ENCODE measurements at regions not wholly inside any gene's neighbourhood (a gene's known extent, or its start where the extent isn't known, plus 50 kb on each side); places are given as distances from the start of the nearest gene placed in this dataset.

DNA sequence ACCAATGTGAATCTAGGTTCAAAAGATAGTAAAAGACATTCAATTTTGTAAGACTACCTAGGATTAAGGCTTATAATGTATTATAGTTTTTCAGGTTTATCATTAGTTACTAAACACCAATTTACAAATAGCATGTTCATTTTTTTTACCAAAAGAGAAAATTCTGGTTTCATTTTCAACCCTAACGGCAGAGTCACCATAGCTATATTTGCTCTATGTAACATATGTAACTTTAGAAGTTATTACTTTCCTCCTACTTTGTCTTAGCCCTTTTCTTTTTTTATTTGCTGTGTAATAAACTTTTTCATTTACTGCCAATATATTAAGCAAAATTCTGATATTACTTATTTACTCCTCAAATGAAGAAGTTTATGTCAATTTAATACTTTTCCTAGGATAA lies 639.6 kb downstream of the ARAP2 start:
- no peaks in the 10 kb centered on the region for H3K36me3 ChIP-seq (ENCODE audit: control insufficient read depth in 1 of 2, insufficient read depth in 2 of 2, low read length in 2 of 2)
- no TSS peak for BruUV-seq (replicated peaks)
- no peak overlapping the region for H2AFZ ChIP-seq (ENCODE audit: low read depth, low read length, poor library complexity, severe bottlenecking)
- no peak overlapping the region for H3K4me3 ChIP-seq (replicated peaks in 1 of 2; ENCODE audit: low read depth in 1 of 2, low read length in 2 of 2)
- ChIA-PET POLR2A (no interaction called here), CTCF (no interaction called here), RAD21 (ENCODE audit: low non-redundant PET in 1 of 2, low total read pairs in 2 of 2, uncharacterized antibody in 2 of 2, unreplicated experiment in 2 of 2) (no interaction called here)
- H3K9me2 ChIP-seq (ENCODE audit: insufficient read depth): no peaks in the 10 kb centered on the region
- H3K27me3 ChIP-seq (ENCODE audit: insufficient read depth, low read length): no peaks in the 10 kb centered on the region
- no peak overlapping the region for H3K4me2 ChIP-seq (ENCODE audit: low read length)
- no peaks in the 10 kb centered on the region for H3K4me1 ChIP-seq (ENCODE audit: control insufficient read depth in 1 of 2, insufficient read depth in 2 of 2, low read length in 2 of 2)
- no peak overlapping the region for H3K9ac ChIP-seq (ENCODE audit: low read length)
- H4K20me1 ChIP-seq (ENCODE audit: insufficient read depth): no peaks in the 10 kb centered on the region
- H3K79me2 ChIP-seq (ENCODE audit: insufficient read depth, low read length): no peaks in the 10 kb centered on the region
- H3K9me3 ChIP-seq (ENCODE audit: control insufficient read depth in 1 of 2, insufficient read depth in 1 of 2, low read depth in 1 of 2, low read length in 2 of 2): no peaks in the 10 kb centered on the region
- H3K27ac ChIP-seq (ENCODE audit: low read depth, low read length): no peak overlapping the region
- TF ChIP-seq TCF7L2 (IDR thresholded peaks at IDR 0.05; ENCODE audit: borderline replicate concordance, extremely low read depth, insufficient read depth, insufficient read length): no peak
- no peak for TF ChIP-seq EGR1 (IDR thresholded peaks at IDR 0.05; ENCODE audit: low read depth)
- TF ChIP-seq, protein P1, sequence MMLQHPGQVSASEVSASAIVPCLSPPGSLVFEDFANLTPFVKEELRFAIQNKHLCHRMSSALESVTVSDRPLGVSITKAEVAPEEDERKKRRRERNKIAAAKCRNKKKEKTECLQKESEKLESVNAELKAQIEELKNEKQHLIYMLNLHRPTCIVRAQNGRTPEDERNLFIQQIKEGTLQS (IDR thresholded peaks at IDR 0.05): no peak
- no peak for TF ChIP-seq CBX3 (IDR thresholded peaks at IDR 0.05; ENCODE audit: low read depth)
- no peak for TF ChIP-seq ZNF274 (IDR thresholded peaks at IDR 0.05; ENCODE audit: low read depth, low read length)
- no peak for TF ChIP-seq ELF1 (IDR thresholded peaks at IDR 0.05; ENCODE audit: borderline replicate concordance, low read depth)
- TF ChIP-seq POLR2A (IDR thresholded peaks at IDR 0.05; ENCODE audit: borderline replicate concordance, extremely low read depth, insufficient read depth, insufficient read length): no peak
- TF ChIP-seq, protein P2, sequence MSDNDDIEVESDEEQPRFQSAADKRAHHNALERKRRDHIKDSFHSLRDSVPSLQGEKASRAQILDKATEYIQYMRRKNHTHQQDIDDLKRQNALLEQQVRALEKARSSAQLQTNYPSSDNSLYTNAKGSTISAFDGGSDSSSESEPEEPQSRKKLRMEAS (IDR thresholded peaks at IDR 0.05): no peak
- ATAC-seq (no peak), DNase-seq (ENCODE audit: low read depth, low spot score) (no peak)
- intact Hi-C loops (cut with micrococcal nuclease): no loop called here

DNA sequence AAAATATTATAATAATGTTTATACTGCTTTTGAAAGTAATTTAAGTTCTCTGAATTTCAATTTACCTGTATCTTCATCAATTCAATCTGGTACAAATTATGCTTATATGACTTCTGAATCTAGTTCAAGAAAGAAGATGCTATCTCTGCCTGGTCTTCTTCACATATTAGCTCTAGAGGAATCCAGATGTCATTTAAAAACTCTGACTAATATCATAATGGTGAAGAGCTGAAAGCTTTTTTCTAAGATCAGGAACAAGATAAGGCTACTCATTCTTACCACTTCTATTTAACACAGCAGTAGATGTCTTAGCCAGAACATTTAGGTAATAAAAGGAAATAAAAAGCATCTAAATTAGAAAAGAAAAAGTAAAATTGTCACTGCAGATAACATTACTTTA lies 636.1 kb downstream of the ARAP2 start:
- CTCF ChIA-PET: no interaction called here
- BruUV-seq (replicated peaks): no TSS peak

More for the DNA sequence above, 636.1 kb downstream of the ARAP2 start:
- Histone ChIP-seq H3K27me3 (ENCODE audit: insufficient read depth, low read length) (no peaks in the 10 kb centered on the region), H3K79me2 (ENCODE audit: insufficient read depth, low read length) (no peaks in the 10 kb centered on the region), H3K9me3 (ENCODE audit: control insufficient read depth in 1 of 2, insufficient read depth in 1 of 2, low read depth in 1 of 2, low read length in 2 of 2) (no peaks in the 10 kb centered on the region), H3K4me1 (ENCODE audit: control insufficient read depth in 1 of 2, insufficient read depth in 2 of 2, low read length in 2 of 2) (no peaks in the 10 kb centered on the region), H3K4me3 (replicated peaks in 1 of 2; ENCODE audit: low read depth in 1 of 2, low read length in 2 of 2) (no peak overlapping the region), H4K20me1 (ENCODE audit: insufficient read depth) (no peaks in the 10 kb centered on the region), H3K4me2 (ENCODE audit: low read length) (no peak overlapping the region), H2AFZ (ENCODE audit: low read depth, low read length, poor library complexity, severe bottlenecking) (no peak overlapping the region), H3K9ac (ENCODE audit: low read length) (no peak overlapping the region), H3K9me2 (ENCODE audit: insufficient read depth) (no peaks in the 10 kb centered on the region), H3K27ac (ENCODE audit: low read depth, low read length) (no peak overlapping the region), H3K36me3 (ENCODE audit: control insufficient read depth in 1 of 2, insufficient read depth in 2 of 2, low read length in 2 of 2) (no peaks in the 10 kb centered on the region)
- intact Hi-C loops (cut with micrococcal nuclease): no loop called here
- TF ChIP-seq CEBPB (IDR thresholded peaks at IDR 0.05; ENCODE audit: low read depth): no peak
- no peak for TF ChIP-seq YY1 (IDR thresholded peaks at IDR 0.05; ENCODE audit: extremely low read depth, insufficient replicate concordance, low read depth, low read length)
- TF ChIP-seq TCF7L2 (IDR thresholded peaks at IDR 0.05; ENCODE audit: borderline replicate concordance, extremely low read depth, insufficient read depth, insufficient read length): no peak
- no peak for TF ChIP-seq SRF (IDR thresholded peaks at IDR 0.05; ENCODE audit: low read depth)
- TF ChIP-seq ELF1 (IDR thresholded peaks at IDR 0.05; ENCODE audit: borderline replicate concordance, low read depth): no peak
- no peak for TF ChIP-seq SP1 (IDR thresholded peaks at IDR 0.05; ENCODE audit: low read depth)
- TF ChIP-seq EZH2 (IDR thresholded peaks at IDR 0.05): no peak
- TF ChIP-seq ZNF274 (IDR thresholded peaks at IDR 0.05; ENCODE audit: low read depth, low read length): no peak
- no peak for TF ChIP-seq EZH2phosphoT487 (IDR thresholded peaks at IDR 0.05; ENCODE audit: borderline replicate concordance)
- TF ChIP-seq EGR1 (IDR thresholded peaks at IDR 0.05; ENCODE audit: low read depth): no peak
- no peak for ATAC-seq
- no peak for DNase-seq (ENCODE audit: low read depth, low spot score)
- POLR2A ChIA-PET: no interaction called here
- RAD21 ChIA-PET (ENCODE audit: low non-redundant PET in 1 of 2, low total read pairs in 2 of 2, uncharacterized antibody in 2 of 2, unreplicated experiment in 2 of 2): no interaction called here

Measured in HCT116 (cell line).